Prostate gland (tissue), 2 donors: ENCODE measurements at regions not wholly inside any gene's neighbourhood (a gene's known extent, or its start where the extent isn't known, plus 50 kb on each side); places are given as distances from the start of the nearest gene placed in this dataset.

Experiments
- DNase-seq: peaks from one replicate; pipeline ENCODE4 v3.0.0-alpha.2; 2019; ENCODE audit warnings: low spot score
- H3K27ac ChIP-seq, 2 donors: fragments of 200-600 bp; sonication (generic); 2 replicates each; pipeline ENCODE4 v1.5.1; 2017 to 2019
- H3K27me3 ChIP-seq: fragments of 200-600 bp; sonication (generic); replicated peaks from 2 replicates; pipeline ENCODE4 v1.5.1; 2019; ENCODE audit not compliant: insufficient read depth
- H3K36me3 ChIP-seq, 2 donors: fragments of 200-600 bp; sonication (generic); 1 replicate in 1 of 2; 2 replicates in 1 of 2; pipeline versions ENCODE4 v1.5.1 to v1.8.1; 2017 to 2019
- H3K4me1 ChIP-seq: fragments of 200-600 bp; sonication (generic); replicated peaks from 2 replicates; pipeline ENCODE4 v1.5.1; 2019
- H3K4me3 ChIP-seq, 2 donors: fragments of 200-600 bp; sonication (generic); 2 replicates each; pipeline ENCODE4 v1.5.1; 2017 to 2019
- H3K9me3 ChIP-seq: fragments of 200-600 bp; sonication (generic); 2 replicates; pipeline ENCODE4 v1.5.1; 2017
- CTCF ChIP-seq, 4 experiments: fragments of 200-600 bp in 2 of 4; fragments of 450-650 bp in 2 of 4; sonication (generic) in 2 of 4; IDR thresholded peaks; 1 replicate in 3 of 4; 2 replicates in 1 of 4; pipeline ENCODE4 v1.5.1; 2016 to 2019; ENCODE audit warnings: antibody characterized with exemption in 4 of 4, mild to moderate bottlenecking in 2 of 4, moderate library complexity in 2 of 4
- POLR2A ChIP-seq: fragments of 450-650 bp; IDR thresholded peaks from one replicate; pipeline ENCODE4 v1.6.1; 2016; ENCODE audit warnings: antibody characterized with exemption, mild to moderate bottlenecking
- POLR2AphosphoS5 ChIP-seq: sonication (generic); formaldehyde crosslinking; IDR thresholded peaks from one replicate; pipeline ENCODE4 v1.6.1; 2017; ENCODE audit warnings: antibody characterized with exemption
- WGBS: methylation state at CpG from one replicate; pipeline ENCODE4 v1.1.5; 2018; 5-methylcytosine and 5-hydroxymethylcytosine counted together
- intact Hi-C: fragments of 100-400 bp; cut with DNase I; formaldehyde crosslinking; loops from one replicate; pipeline ENCODE4 v1.14.2; 2022

GRCh38 chr15:38842226-38842625, 277.6 kb upstream of the RASGRP1 start:
- H3K4me1 ChIP-seq: no peaks in the 10 kb centered on the region
- WGBS: 52% methylated on average over 1 of the region's 1 CpG
- no peaks in the 10 kb centered on the region for H3K27me3 ChIP-seq
- no peak overlapping the region for H3K4me3 ChIP-seq
- no peak for DNase-seq
- no peaks in the 10 kb centered on the region for H3K9me3 ChIP-seq
- H3K36me3 ChIP-seq: no peaks in the 10 kb centered on the region
- TF ChIP-seq POLR2A: no peak
- no peak for TF ChIP-seq POLR2AphosphoS5
- TF ChIP-seq CTCF (IDR thresholded peaks at IDR 0.05): no peak
- no peak overlapping the region for H3K27ac ChIP-seq
- intact Hi-C loops: no loop called here

- intact Hi-C loops: no loop called here
- no peak for DNase-seq
Observed at GRCh38 chr15:38843051-38843501, 278.5 kb upstream of the RASGRP1 start.

GRCh38 chr15:38843736-38844590, 279.3 kb upstream of the RASGRP1 start:
- TF ChIP-seq POLR2A: no peak
- no peak for TF ChIP-seq CTCF (IDR thresholded peaks at IDR 0.05)
- TF ChIP-seq POLR2AphosphoS5: no peak
- Histone ChIP-seq H3K4me3 (no peak overlapping the region), H3K27me3 (no peaks in the 10 kb centered on the region), H3K27ac (no peak overlapping the region), H3K36me3 (no peaks in the 10 kb centered on the region), H3K4me1 (no peaks in the 10 kb centered on the region), H3K9me3 (no peaks in the 10 kb centered on the region)
- WGBS: 72% methylated on average over 10 of the region's 10 CpGs
- no peak for DNase-seq
- intact Hi-C loops: no loop called here

More at GRCh38 chr15:38843051-38843501, 278.5 kb upstream of the RASGRP1 start:
- 57% methylated on average over 3 of the region's 3 CpGs for WGBS
- no peak overlapping the region for H3K4me3 ChIP-seq
- no peaks in the 10 kb centered on the region for H3K27me3 ChIP-seq
- no peak overlapping the region for H3K27ac ChIP-seq
- TF ChIP-seq POLR2AphosphoS5: no peak
- no peak for TF ChIP-seq POLR2A
- TF ChIP-seq CTCF (IDR thresholded peaks at IDR 0.05): no peak
- H3K36me3 ChIP-seq: no peaks in the 10 kb centered on the region
- H3K9me3 ChIP-seq: no peaks in the 10 kb centered on the region
- no peaks in the 10 kb centered on the region for H3K4me1 ChIP-seq

GRCh38 chr15:38844736-38845135, 280.1 kb upstream of the RASGRP1 start:
- DNase-seq: no peak
- Histone ChIP-seq H3K9me3 (no peaks in the 10 kb centered on the region), H3K27me3 (no peaks in the 10 kb centered on the region), H3K27ac (no peak overlapping the region), H3K4me1 (no peaks in the 10 kb centered on the region), H3K4me3 (no peak overlapping the region), H3K36me3 (no peaks in the 10 kb centered on the region)
- WGBS: 68% methylated on average over 1 of the region's 1 CpG
- intact Hi-C loops: no loop called here
- no peak for TF ChIP-seq POLR2AphosphoS5
- TF ChIP-seq CTCF (IDR thresholded peaks at IDR 0.05): no peak
- no peak for TF ChIP-seq POLR2A

GRCh38 chr15:38846346-38846745, 281.7 kb upstream of the RASGRP1 start:
- WGBS: 22% methylated on average over 2 of the region's 2 CpGs
- no peaks in the 10 kb centered on the region for H3K9me3 ChIP-seq
- H3K36me3 ChIP-seq: no peaks in the 10 kb centered on the region
- H3K4me3 ChIP-seq: no peak overlapping the region
- intact Hi-C loops: no loop called here
- TF ChIP-seq POLR2A: no peak
- TF ChIP-seq POLR2AphosphoS5: no peak
- TF ChIP-seq CTCF (IDR thresholded peaks at IDR 0.05): no peak
- no peak for DNase-seq
- H3K4me1 ChIP-seq: no peaks in the 10 kb centered on the region
- no peaks in the 10 kb centered on the region for H3K27me3 ChIP-seq
- H3K27ac ChIP-seq: no peak overlapping the region
